HG03039 (cell line): ENCODE measurements at regions not wholly inside any gene's neighbourhood (a gene's known extent, or its start where the extent isn't known, plus 50 kb on each side); places are given as distances from the start of the nearest gene placed in this dataset.

Experiments used
- ATAC-seq: cut with Tn5 transposase; IDR thresholded peaks from one replicate; pipeline ENCODE4 v1.9.1; 2021; ENCODE audit warnings: mild to moderate bottlenecking, moderate library complexity; ENCODE audit not compliant: unreplicated experiment

- ATAC-seq, result no peak
Observed at GRCh38 chr11:91396236-91397133, 828.1 kb upstream of the FAT3 start.

- no peak for ATAC-seq
Observed at GRCh38 chr11:91394727-91395414, 829.7 kb upstream of the FAT3 start.

- no peak for ATAC-seq
Observed at GRCh38 chr11:91394073-91394726, 830.4 kb upstream of the FAT3 start.

GRCh38 chr11:91382946-91383345 is 841.7 kb upstream of the FAT3 start:
- no peak for ATAC-seq

- ATAC-seq, result no peak
Observed at GRCh38 chr11:91374794-91375193, 849.8 kb upstream of the FAT3 start.

GRCh38 chr11:91373497-91373896 is 851.1 kb upstream of the FAT3 start:
- no peak for ATAC-seq

GRCh38 chr11:91366816-91367215 is 857.8 kb upstream of the FAT3 start:
- no peak for ATAC-seq

- ATAC-seq, result no peak
Observed at GRCh38 chr11:91365986-91366585, 858.5 kb upstream of the FAT3 start.

- no peak for ATAC-seq
Observed at GRCh38 chr11:91350931-91351330, 873.7 kb upstream of the FAT3 start.

GRCh38 chr11:91326751-91327150 is 897.9 kb upstream of the FAT3 start:
- no peak for ATAC-seq

- ATAC-seq, result no peak
Observed at GRCh38 chr11:91326280-91326679, 898.3 kb upstream of the FAT3 start.

- ATAC-seq, result no peak
Observed at GRCh38 chr11:91314521-91314920, 910.1 kb upstream of the FAT3 start.

GRCh38 chr11:91312541-91312940 is 912.1 kb upstream of the FAT3 start:
- no peak for ATAC-seq

- no peak for ATAC-seq
Observed at GRCh38 chr11:91310085-91310484, 914.5 kb upstream of the FAT3 start.

GRCh38 chr11:91308069-91308468 is 916.5 kb upstream of the FAT3 start:
- no peak for ATAC-seq

GRCh38 chr11:91305402-91305801 is 919.2 kb upstream of the FAT3 start:
- no peak for ATAC-seq

GRCh38 chr11:91303749-91304148 is 920.9 kb upstream of the FAT3 start:
- no peak for ATAC-seq

- ATAC-seq, result no peak
Observed at GRCh38 chr11:91299980-91300379, 924.6 kb upstream of the FAT3 start.

GRCh38 chr11:91296629-91297028 is 928.0 kb upstream of the FAT3 start:
- no peak for ATAC-seq

- peak; percentile 89 for ATAC-seq
Observed at GRCh38 chr11:91295591-91295990, 929.0 kb upstream of the FAT3 start.

- no peak for ATAC-seq
Observed at GRCh38 chr11:91293119-91293518, 931.5 kb upstream of the FAT3 start.
